ENCODE measurements at regions not wholly inside any gene's neighbourhood (a gene's known extent, or its start where the extent isn't known, plus 50 kb on each side); places are given as distances from the start of the nearest gene placed in this dataset.

DNA sequence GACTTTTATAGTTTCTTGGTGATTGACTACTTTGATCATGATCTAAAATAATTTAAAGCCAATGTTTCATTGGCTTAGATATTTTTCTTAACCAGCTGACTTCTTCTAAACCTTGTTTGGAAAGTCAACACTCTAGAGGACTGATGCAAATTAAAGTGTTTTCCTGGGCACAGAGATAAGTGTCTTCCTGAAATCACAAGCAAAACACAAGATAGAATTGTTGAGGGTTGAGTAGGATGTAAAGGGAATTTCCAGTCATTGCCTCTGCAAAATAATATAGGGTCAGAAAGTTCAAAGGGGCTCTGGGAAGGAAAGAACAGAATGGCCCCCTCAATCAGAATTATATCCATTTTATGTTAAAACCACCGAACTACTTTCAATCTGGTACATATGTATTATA, 156.3 kb upstream of the LRIG3 start:
- Histone ChIP-seq H3K79me1 (ENCODE audit: low read depth in 1 of 2, low read length in 2 of 2) (no peaks in the 10 kb centered on the region), H4K8ac (ENCODE audit: low read depth in 2 of 2, low read length in 2 of 2) (no peak overlapping the region), H2BK20ac (ENCODE audit: low read depth, low read length) (no peak overlapping the region), H3K9me1 (ENCODE audit: insufficient read depth, low read length) (no peaks in the 10 kb centered on the region), H3K27me3 (ENCODE audit: control insufficient read depth, insufficient read depth, low read length) (no peaks in the 10 kb centered on the region), H3K4ac (ENCODE audit: low read depth, low read length) (no peak overlapping the region), H4K20me1 (ENCODE audit: insufficient read depth, low read length) (no peaks in the 10 kb centered on the region), H2AK9ac (replicated peaks; ENCODE audit: low read depth, low read length, poor library complexity) (no peak overlapping the region), H3K4me2 (ENCODE audit: low read depth, low read length) (no peak overlapping the region), H2AFZ (replicated peaks; ENCODE audit: low read length, poor library complexity) (no peak overlapping the region), H2BK15ac (ENCODE audit: low read depth, low read length) (no peak overlapping the region), H3K14ac (replicated peaks; ENCODE audit: low read depth, low read length) (no peak overlapping the region), H3K18ac (ENCODE audit: low read depth, low read length) (no peak overlapping the region), H3K56ac (ENCODE audit: extremely low read depth, insufficient read depth, low read length) (no peak overlapping the region), H3K23ac (ENCODE audit: low read depth, low read length) (no peak overlapping the region), H3K27ac (ENCODE audit: insufficient read depth, low read length) (no peak overlapping the region), H2AK5ac (ENCODE audit: low read depth, low read length) (no peak overlapping the region), H3K4me3 (ENCODE audit: insufficient read depth, low read depth, low read length) (no peak overlapping the region), H3K4me1 (ENCODE audit: control insufficient read depth, insufficient read depth, low read length) (peaks cover 1% of the 10 kb centered on the region), H3K9ac (ENCODE audit: low read depth, low read length) (no peak overlapping the region), H3K9me3 (ENCODE audit: control insufficient read depth, insufficient read depth, low read length) (no peaks in the 10 kb centered on the region), H4K5ac (ENCODE audit: low read depth, low read length) (no peak overlapping the region), H4K91ac (ENCODE audit: insufficient read depth, low read depth, low read length) (no peak overlapping the region), H2BK120ac (ENCODE audit: low read depth, low read length) (no peak overlapping the region), H3K36me3 (ENCODE audit: control insufficient read depth, insufficient read depth, low read length) (no peaks in the 10 kb centered on the region), H2BK5ac (ENCODE audit: low read depth, low read length, poor library complexity, severe bottlenecking) (no peak overlapping the region)
- DNase-seq (no peak), ATAC-seq (ENCODE audit: low read depth) (no peak)
- POLR2A ChIA-PET (ENCODE audit: unreplicated experiment), result no interaction called here
- no peak for TF ChIP-seq CEBPB (IDR thresholded peaks at IDR 0.05; ENCODE audit: low read depth, low read length)
- no peak for TF ChIP-seq MXI1 (IDR thresholded peaks at IDR 0.05; ENCODE audit: borderline replicate concordance, low read depth, low read length)
- TF ChIP-seq MAZ (IDR thresholded peaks at IDR 0.05; ENCODE audit: borderline replicate concordance, low read depth, low read length), result no peak
- TF ChIP-seq, protein P1, sequence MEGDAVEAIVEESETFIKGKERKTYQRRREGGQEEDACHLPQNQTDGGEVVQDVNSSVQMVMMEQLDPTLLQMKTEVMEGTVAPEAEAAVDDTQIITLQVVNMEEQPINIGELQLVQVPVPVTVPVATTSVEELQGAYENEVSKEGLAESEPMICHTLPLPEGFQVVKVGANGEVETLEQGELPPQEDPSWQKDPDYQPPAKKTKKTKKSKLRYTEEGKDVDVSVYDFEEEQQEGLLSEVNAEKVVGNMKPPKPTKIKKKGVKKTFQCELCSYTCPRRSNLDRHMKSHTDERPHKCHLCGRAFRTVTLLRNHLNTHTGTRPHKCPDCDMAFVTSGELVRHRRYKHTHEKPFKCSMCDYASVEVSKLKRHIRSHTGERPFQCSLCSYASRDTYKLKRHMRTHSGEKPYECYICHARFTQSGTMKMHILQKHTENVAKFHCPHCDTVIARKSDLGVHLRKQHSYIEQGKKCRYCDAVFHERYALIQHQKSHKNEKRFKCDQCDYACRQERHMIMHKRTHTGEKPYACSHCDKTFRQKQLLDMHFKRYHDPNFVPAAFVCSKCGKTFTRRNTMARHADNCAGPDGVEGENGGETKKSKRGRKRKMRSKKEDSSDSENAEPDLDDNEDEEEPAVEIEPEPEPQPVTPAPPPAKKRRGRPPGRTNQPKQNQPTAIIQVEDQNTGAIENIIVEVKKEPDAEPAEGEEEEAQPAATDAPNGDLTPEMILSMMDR (conservative IDR thresholded peaks at IDR 0.05; ENCODE audit: low read depth, low read length), result no peak
- TF ChIP-seq MAFK (IDR thresholded peaks at IDR 0.05; ENCODE audit: low read depth, low read length), result no peak
- TF ChIP-seq NFE2L2 (IDR thresholded peaks at IDR 0.05; ENCODE audit: low read depth, low read length), result no peak
- TF ChIP-seq SMC3 (IDR thresholded peaks at IDR 0.05; ENCODE audit: low read depth, low read length), result no peak
- TF ChIP-seq BHLHE40 (IDR thresholded peaks at IDR 0.05; ENCODE audit: low read depth, low read length), result no peak
- no peak for TF ChIP-seq RCOR1 (IDR thresholded peaks at IDR 0.05; ENCODE audit: insufficient replicate concordance, low read length)
- no peak for TF ChIP-seq RAD21 (IDR thresholded peaks at IDR 0.05; ENCODE audit: low read length)
- TF ChIP-seq POLR2A (IDR thresholded peaks at IDR 0.05; ENCODE audit: low read depth, low read length), result no peak
- TF ChIP-seq, protein P2, sequence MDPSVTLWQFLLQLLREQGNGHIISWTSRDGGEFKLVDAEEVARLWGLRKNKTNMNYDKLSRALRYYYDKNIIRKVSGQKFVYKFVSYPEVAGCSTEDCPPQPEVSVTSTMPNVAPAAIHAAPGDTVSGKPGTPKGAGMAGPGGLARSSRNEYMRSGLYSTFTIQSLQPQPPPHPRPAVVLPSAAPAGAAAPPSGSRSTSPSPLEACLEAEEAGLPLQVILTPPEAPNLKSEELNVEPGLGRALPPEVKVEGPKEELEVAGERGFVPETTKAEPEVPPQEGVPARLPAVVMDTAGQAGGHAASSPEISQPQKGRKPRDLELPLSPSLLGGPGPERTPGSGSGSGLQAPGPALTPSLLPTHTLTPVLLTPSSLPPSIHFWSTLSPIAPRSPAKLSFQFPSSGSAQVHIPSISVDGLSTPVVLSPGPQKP (IDR thresholded peaks at IDR 0.05; ENCODE audit: borderline replicate concordance, low read depth, low read length), result no peak
- TF ChIP-seq CHD1 (IDR thresholded peaks at IDR 0.05; ENCODE audit: low read depth, low read length), result no peak
- TF ChIP-seq RFX5 (IDR thresholded peaks at IDR 0.05; ENCODE audit: low read depth, low read length), result no peak
- no peak for TF ChIP-seq FOS (IDR thresholded peaks at IDR 0.05; ENCODE audit: low read depth, low read length)
- TF ChIP-seq, protein P3, sequence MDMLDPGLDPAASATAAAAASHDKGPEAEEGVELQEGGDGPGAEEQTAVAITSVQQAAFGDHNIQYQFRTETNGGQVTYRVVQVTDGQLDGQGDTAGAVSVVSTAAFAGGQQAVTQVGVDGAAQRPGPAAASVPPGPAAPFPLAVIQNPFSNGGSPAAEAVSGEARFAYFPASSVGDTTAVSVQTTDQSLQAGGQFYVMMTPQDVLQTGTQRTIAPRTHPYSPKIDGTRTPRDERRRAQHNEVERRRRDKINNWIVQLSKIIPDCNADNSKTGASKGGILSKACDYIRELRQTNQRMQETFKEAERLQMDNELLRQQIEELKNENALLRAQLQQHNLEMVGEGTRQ (IDR thresholded peaks at IDR 0.05; ENCODE audit: low read depth, low read length), result no peak
- CTCF ChIA-PET, result interaction anchor here (1.7 kb wide), 1 partner anchor 10 kb away, joined by 4 read pairs; no protein-coding TSS in a partner anchor
- dilution Hi-C loops (cut with HindIII; ENCODE audit: low sequenced_read_pairs, unreplicated experiment) (no loop called here), intact Hi-C loops (cut with micrococcal nuclease) (no loop called here), in situ Hi-C loops (cut with MboI; ENCODE audit: low sequenced_read_pairs) (no loop called here)
- no CpG with 5 or more reads among the region's 1 CpG for WGBS, 2 experiments (ENCODE audit: extremely low coverage in 2 of 2, insufficient read length in 1 of 2)
- no TSS peak for BruUV-seq (replicated peaks)

Data from IMR-90 (cell line).